Keratinocyte (primary cell): ENCODE measurements at regions not wholly inside any gene's neighbourhood (a gene's known extent, or its start where the extent isn't known, plus 50 kb on each side); places are given as distances from the start of the nearest gene placed in this dataset.

ENCODE experiments used
- DNase-seq: peaks from one replicate; pipeline ENCODE4 v3.0.0-alpha.2; 2011; ENCODE audit warnings: low read depth, missing footprints, low spot score
- FAIRE-seq: peaks from 2 replicates; lab custom pipeline; 2011; peaks lifted over from hg19 to GRCh38; lab: Jason Lieb, UNC
- H2AFZ ChIP-seq: 2 replicates; pipeline ENCODE4 v1.6.0; 2012; ENCODE audit warnings: low read length, control low read depth, inconsistent platforms; ENCODE audit not compliant: control insufficient read depth
- H3K27ac ChIP-seq: 2 replicates; pipeline ENCODE4 v1.5.1; 2011; ENCODE audit warnings: low read length; ENCODE audit not compliant: control insufficient read depth, insufficient read depth
- H3K27me3 ChIP-seq: 3 replicates; pipeline ENCODE4 v1.6.0; 2011; ENCODE audit warnings: low read length; ENCODE audit not compliant: control insufficient read depth, insufficient read depth; ENCODE audit errors: extremely low read depth
- H3K36me3 ChIP-seq, 2 experiments: 2 replicates in 1 of 2; 3 replicates in 1 of 2; pipeline ENCODE4 v1.5.1; 2011; ENCODE audit warnings: low read length in 2 of 2, mild to moderate bottlenecking in 1 of 2; ENCODE audit not compliant: control insufficient read depth in 2 of 2, insufficient read depth in 2 of 2; ENCODE audit errors: extremely low read depth in 1 of 2
- H3K4me1 ChIP-seq: 3 replicates; pipeline ENCODE4 v1.5.1; 2011; ENCODE audit warnings: low read length; ENCODE audit not compliant: control insufficient read depth, insufficient read depth; ENCODE audit errors: extremely low read depth
- H3K4me2 ChIP-seq: 3 replicates; pipeline ENCODE4 v1.6.0; 2011; ENCODE audit warnings: low read depth, low read length; ENCODE audit not compliant: control insufficient read depth, insufficient read depth; ENCODE audit errors: extremely low read depth
- H3K4me3 ChIP-seq, 3 experiments: fragments of 200-600 bp in 1 of 3; sonication (generic) in 1 of 3; 2 replicates in 2 of 3; 3 replicates in 1 of 3; pipeline ENCODE4 v1.5.1; 2011 to 2016; ENCODE audit warnings: low read length in 3 of 3, mild to moderate bottlenecking in 3 of 3, control low read depth in 2 of 3, inconsistent platforms in 1 of 3, low read depth in 1 of 3, mixed read lengths in 1 of 3, mixed run types in 1 of 3, moderate library complexity in 1 of 3; ENCODE audit not compliant: control insufficient read depth in 2 of 3, insufficient read depth in 2 of 3; ENCODE audit errors: extremely low read depth in 1 of 3
- H3K79me2 ChIP-seq: 2 replicates; pipeline ENCODE4 v1.6.0; 2012; ENCODE audit warnings: low read length; ENCODE audit not compliant: control insufficient read depth, insufficient read depth
- H3K9ac ChIP-seq: 3 replicates; pipeline ENCODE4 v1.6.0; 2011; ENCODE audit warnings: low read length; ENCODE audit not compliant: control insufficient read depth, insufficient read depth; ENCODE audit errors: extremely low read depth
- H3K9me1 ChIP-seq: 3 replicates; pipeline ENCODE4 v1.6.0; 2011; ENCODE audit warnings: low read length; ENCODE audit not compliant: control insufficient read depth, insufficient read depth; ENCODE audit errors: extremely low read depth
- H3K9me3 ChIP-seq: 2 replicates; pipeline ENCODE4 v1.5.1; 2012; ENCODE audit warnings: low read depth, low read length; ENCODE audit not compliant: control insufficient read depth
- H4K20me1 ChIP-seq: 3 replicates; pipeline ENCODE4 v1.6.0; 2011; ENCODE audit warnings: low read length; ENCODE audit not compliant: control insufficient read depth, insufficient read depth; ENCODE audit errors: extremely low read depth
- CTCF ChIP-seq, 3 experiments: IDR thresholded peaks in 1 of 3; conservative IDR thresholded peaks in 1 of 3; optimal IDR thresholded peaks in 1 of 3; 2 replicates in 2 of 3; 3 replicates in 1 of 3; pipeline versions ENCODE3 to v1.5.1; 2011; ENCODE audit warnings: low read length in 3 of 3, mild to moderate bottlenecking in 3 of 3, moderate library complexity in 2 of 3, control low read depth in 1 of 3, inconsistent platforms in 1 of 3; ENCODE audit not compliant: insufficient read depth in 2 of 3; ENCODE audit errors: extremely low read depth in 1 of 3
- EZH2 ChIP-seq: IDR thresholded peaks from one replicate; pipeline ENCODE4 v1.6.1; 2012; ENCODE audit warnings: inconsistent platforms, mild to moderate bottlenecking, low read length, moderate library complexity
- dilution Hi-C: fragments of 300-500 bp; cut with MboI; formaldehyde crosslinking; loops from one replicate; pipeline ENCODE4 v1.7.0; 2020; ENCODE audit warnings: low sequenced_read_pairs; ENCODE audit not compliant: extremely low pct_ligation_motif_present

GRCh38 chr4:65167719-65168118 lies 502.6 kb downstream of the EPHA5 start:
- no peak for DNase-seq
- H3K27ac ChIP-seq: no peak overlapping the region
- H2AFZ ChIP-seq: no peak overlapping the region
- no peak overlapping the region for H3K4me3 ChIP-seq
- no peak overlapping the region for H3K4me2 ChIP-seq
- H3K4me1 ChIP-seq: no peaks in the 10 kb centered on the region
- H3K36me3 ChIP-seq: no peaks in the 10 kb centered on the region
- dilution Hi-C loops: no loop called here
- H4K20me1 ChIP-seq: no peaks in the 10 kb centered on the region
- no peaks in the 10 kb centered on the region for H3K79me2 ChIP-seq
- FAIRE-seq: no peak
- no peak overlapping the region for H3K9ac ChIP-seq
- H3K9me1 ChIP-seq: no peaks in the 10 kb centered on the region
- no peaks in the 10 kb centered on the region for H3K9me3 ChIP-seq
- TF ChIP-seq EZH2 (no peak), CTCF (optimal IDR thresholded peaks at IDR 0.05 in 1 of 3, IDR thresholded peaks at IDR 0.05 in 1 of 3, conservative IDR thresholded peaks at IDR 0.05 in 1 of 3; ENCODE audit: extremely low read depth in 1 of 3, insufficient read depth in 2 of 3, low read length in 3 of 3) (no peak)
- H3K27me3 ChIP-seq: no peaks in the 10 kb centered on the region

GRCh38 chr4:65152205-65152604 lies 518.1 kb downstream of the EPHA5 start:
- H3K27ac ChIP-seq: no peak overlapping the region
- TF ChIP-seq EZH2 (no peak), CTCF (optimal IDR thresholded peaks at IDR 0.05 in 1 of 3, IDR thresholded peaks at IDR 0.05 in 1 of 3, conservative IDR thresholded peaks at IDR 0.05 in 1 of 3; ENCODE audit: extremely low read depth in 1 of 3, insufficient read depth in 2 of 3, low read length in 3 of 3) (no peak)
- FAIRE-seq: no peak

More at GRCh38 chr4:65152205-65152604, 518.1 kb downstream of the EPHA5 start:
- H3K79me2 ChIP-seq: no peaks in the 10 kb centered on the region
- no peaks in the 10 kb centered on the region for H3K36me3 ChIP-seq
- no peak overlapping the region for H3K4me3 ChIP-seq
- H3K4me1 ChIP-seq: no peaks in the 10 kb centered on the region
- no peak for DNase-seq
- no peak overlapping the region for H3K4me2 ChIP-seq
- no peaks in the 10 kb centered on the region for H3K9me3 ChIP-seq
- no peaks in the 10 kb centered on the region for H3K27me3 ChIP-seq
- dilution Hi-C loops: no loop called here
- no peaks in the 10 kb centered on the region for H4K20me1 ChIP-seq
- no peaks in the 10 kb centered on the region for H3K9me1 ChIP-seq
- H2AFZ ChIP-seq: no peak overlapping the region
- H3K9ac ChIP-seq: no peak overlapping the region
